ENCODE measurements at regions not wholly inside any gene's neighbourhood (a gene's known extent, or its start where the extent isn't known, plus 50 kb on each side); places are given as distances from the start of the nearest gene placed in this dataset.

GRCh38 chr10:29836396-29836795, 201.6 kb upstream of the SVIL start:
- TF ChIP-seq YY1 (IDR thresholded peaks at IDR 0.05; ENCODE audit: insufficient read depth, insufficient read length) (no peak), ZNF274 (IDR thresholded peaks at IDR 0.05; ENCODE audit: low read depth, low read length) (no peak), SUZ12 (IDR thresholded peaks at IDR 0.05; ENCODE audit: extremely low read depth, insufficient read depth, insufficient read length) (no peak)
